GM23338 (cell line): ENCODE measurements at regions not wholly inside any gene's neighbourhood (a gene's known extent, or its start where the extent isn't known, plus 50 kb on each side); places are given as distances from the start of the nearest gene placed in this dataset.

Experiments
- POLR2AphosphoS5 ChIP-seq: IDR thresholded peaks from 2 replicates; pipeline ENCODE4 v1.6.1; 2016; ENCODE audit warnings: antibody characterized with exemption, low read depth
- TF ChIP-seq, protein P1 (sequence below): IDR thresholded peaks from 2 replicates; pipeline ENCODE4 v1.6.1; 2016; ENCODE audit warnings: antibody characterized with exemption
- TF ChIP-seq, protein P2 (sequence below), 2 experiments: fragments of 200-600 bp in 1 of 2; sonication (generic) in 1 of 2; conservative IDR thresholded peaks; 2 replicates each; pipeline versions ENCODE4 v1.5.1 to v1.6.1; 2016 to 2017; ENCODE audit warnings: antibody characterized with exemption in 2 of 2, low read depth in 2 of 2, mild to moderate bottlenecking in 2 of 2, moderate library complexity in 1 of 2

DNA sequence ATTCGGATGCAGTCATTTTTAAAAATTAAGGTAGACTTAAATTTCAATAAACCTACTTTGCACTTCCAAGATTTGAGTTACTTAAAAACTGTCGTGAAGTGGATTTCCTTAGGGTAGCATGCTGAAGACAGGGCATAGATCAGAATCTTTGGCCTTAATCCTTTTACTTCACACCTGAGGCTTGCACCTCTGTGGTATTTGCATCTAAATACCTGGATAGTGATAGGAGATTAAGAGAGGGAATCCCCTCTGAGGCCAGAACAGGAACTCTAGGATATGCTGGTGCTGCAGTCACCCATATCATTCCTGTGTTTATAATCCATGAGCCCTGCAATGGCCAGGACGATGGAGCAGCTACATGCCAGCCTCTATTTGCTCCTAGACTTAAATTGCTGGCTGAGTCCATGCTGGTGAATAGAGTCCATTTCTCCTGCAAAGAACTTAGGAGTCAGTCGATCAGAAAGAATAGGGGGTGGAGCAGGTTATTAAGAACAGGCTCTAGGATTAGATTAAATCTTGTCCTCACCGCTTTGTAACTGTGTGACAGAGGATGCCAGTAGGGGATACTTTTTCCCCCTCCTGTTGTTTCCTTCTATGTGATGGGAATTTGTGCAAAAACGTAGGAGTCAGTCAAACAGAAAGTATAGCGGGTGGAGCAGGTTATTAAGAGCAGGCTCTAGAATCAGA lies 333.6 kb downstream of the DUSP10 start:
- no peak for TF ChIP-seq POLR2AphosphoS5
- TF ChIP-seq, protein P1, sequence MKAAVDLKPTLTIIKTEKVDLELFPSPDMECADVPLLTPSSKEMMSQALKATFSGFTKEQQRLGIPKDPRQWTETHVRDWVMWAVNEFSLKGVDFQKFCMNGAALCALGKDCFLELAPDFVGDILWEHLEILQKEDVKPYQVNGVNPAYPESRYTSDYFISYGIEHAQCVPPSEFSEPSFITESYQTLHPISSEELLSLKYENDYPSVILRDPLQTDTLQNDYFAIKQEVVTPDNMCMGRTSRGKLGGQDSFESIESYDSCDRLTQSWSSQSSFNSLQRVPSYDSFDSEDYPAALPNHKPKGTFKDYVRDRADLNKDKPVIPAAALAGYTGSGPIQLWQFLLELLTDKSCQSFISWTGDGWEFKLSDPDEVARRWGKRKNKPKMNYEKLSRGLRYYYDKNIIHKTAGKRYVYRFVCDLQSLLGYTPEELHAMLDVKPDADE = no peak
- TF ChIP-seq, protein P2, sequence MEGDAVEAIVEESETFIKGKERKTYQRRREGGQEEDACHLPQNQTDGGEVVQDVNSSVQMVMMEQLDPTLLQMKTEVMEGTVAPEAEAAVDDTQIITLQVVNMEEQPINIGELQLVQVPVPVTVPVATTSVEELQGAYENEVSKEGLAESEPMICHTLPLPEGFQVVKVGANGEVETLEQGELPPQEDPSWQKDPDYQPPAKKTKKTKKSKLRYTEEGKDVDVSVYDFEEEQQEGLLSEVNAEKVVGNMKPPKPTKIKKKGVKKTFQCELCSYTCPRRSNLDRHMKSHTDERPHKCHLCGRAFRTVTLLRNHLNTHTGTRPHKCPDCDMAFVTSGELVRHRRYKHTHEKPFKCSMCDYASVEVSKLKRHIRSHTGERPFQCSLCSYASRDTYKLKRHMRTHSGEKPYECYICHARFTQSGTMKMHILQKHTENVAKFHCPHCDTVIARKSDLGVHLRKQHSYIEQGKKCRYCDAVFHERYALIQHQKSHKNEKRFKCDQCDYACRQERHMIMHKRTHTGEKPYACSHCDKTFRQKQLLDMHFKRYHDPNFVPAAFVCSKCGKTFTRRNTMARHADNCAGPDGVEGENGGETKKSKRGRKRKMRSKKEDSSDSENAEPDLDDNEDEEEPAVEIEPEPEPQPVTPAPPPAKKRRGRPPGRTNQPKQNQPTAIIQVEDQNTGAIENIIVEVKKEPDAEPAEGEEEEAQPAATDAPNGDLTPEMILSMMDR (conservative IDR thresholded peaks at IDR 0.05; ENCODE audit: low read depth in 2 of 2) = no peak
